Neuronal stem cell (in vitro differentiated cells): ENCODE measurements at regions not wholly inside any gene's neighbourhood (a gene's known extent, or its start where the extent isn't known, plus 50 kb on each side); places are given as distances from the start of the nearest gene placed in this dataset.
"Not testable (repeated sequence)": the region's sequence is repeated elsewhere in the genome, so short reads cannot be mapped to it uniquely, and the experiment has no call there.

Experiments used
- DNase-seq: peaks from one replicate; pipeline ENCODE4 v3.0.0-alpha.2; 2013; ENCODE audit warnings: low spot score
- H2AFZ ChIP-seq: one replicate; pipeline ENCODE4 v1.6.1; 2013; ENCODE audit warnings: mild to moderate bottlenecking, low read length, inconsistent platforms
- H2AK5ac ChIP-seq: 2 replicates; pipeline ENCODE4 v1.6.1; 2013; ENCODE audit warnings: low read depth, mild to moderate bottlenecking, inconsistent platforms, low read length, moderate library complexity, mixed read lengths
- H2BK120ac ChIP-seq: 2 replicates; pipeline ENCODE4 v1.6.1; 2013; ENCODE audit warnings: low read depth, mild to moderate bottlenecking, inconsistent platforms, low read length, moderate library complexity, mixed read lengths
- H2BK12ac ChIP-seq: one replicate; pipeline ENCODE4 v1.6.1; 2013; ENCODE audit warnings: low read length, inconsistent platforms
- H2BK15ac ChIP-seq: 2 replicates; pipeline ENCODE4 v1.6.1; 2013; ENCODE audit warnings: mild to moderate bottlenecking, low read length, inconsistent platforms, mixed read lengths
- H2BK5ac ChIP-seq: one replicate; pipeline ENCODE4 v1.6.1; 2013; ENCODE audit warnings: inconsistent platforms, mild to moderate bottlenecking, low read length, moderate library complexity
- H3K14ac ChIP-seq: one replicate; pipeline ENCODE4 v1.6.1; 2013; ENCODE audit warnings: low read length, inconsistent platforms
- H3K18ac ChIP-seq: 2 replicates; pipeline ENCODE4 v1.6.1; 2013; ENCODE audit warnings: low read length, inconsistent platforms
- H3K23ac ChIP-seq: 2 replicates; pipeline ENCODE4 v1.6.1; 2013; ENCODE audit warnings: low read depth, mild to moderate bottlenecking, mixed read lengths, low read length, inconsistent platforms; ENCODE audit not compliant: poor library complexity
- H3K27ac ChIP-seq: replicated peaks from 3 replicates; pipeline ENCODE4 v1.5.1; 2013; ENCODE audit warnings: low read length, inconsistent platforms
- H3K27me3 ChIP-seq, 3 experiments: 2 replicates each; pipeline ENCODE4 v1.6.1; 2013; ENCODE audit warnings: low read length in 3 of 3, mild to moderate bottlenecking in 2 of 3, inconsistent platforms in 1 of 3, low read depth in 1 of 3, mixed read lengths in 1 of 3, moderate library complexity in 1 of 3; ENCODE audit not compliant: control insufficient read depth in 3 of 3, insufficient read depth in 3 of 3
- H3K36me3 ChIP-seq, 2 donors: replicated peaks in 1 of 2; 2 replicates each; pipeline ENCODE4 v1.6.1; 2013; ENCODE audit warnings: low read length in 2 of 2; ENCODE audit not compliant: control insufficient read depth in 2 of 2, insufficient read depth in 2 of 2
- H3K4ac ChIP-seq: 2 replicates; pipeline ENCODE4 v1.6.1; 2013; ENCODE audit warnings: inconsistent platforms, mild to moderate bottlenecking, low read length, moderate library complexity
- H3K4me1 ChIP-seq, 2 donors: 1 replicate in 1 of 2; 2 replicates in 1 of 2; pipeline ENCODE4 v1.6.1; 2013; ENCODE audit warnings: low read length in 2 of 2, low read depth in 1 of 2; ENCODE audit not compliant: control insufficient read depth in 2 of 2, insufficient read depth in 1 of 2
- H3K4me2 ChIP-seq: one replicate; pipeline ENCODE4 v1.6.1; 2013; ENCODE audit warnings: mild to moderate bottlenecking, low read length, inconsistent platforms; ENCODE audit not compliant: insufficient read depth, poor library complexity, severe bottlenecking
- H3K4me3 ChIP-seq, 2 donors: 2 replicates each; pipeline ENCODE4 v1.5.1; 2013; ENCODE audit warnings: low read length in 2 of 2, mild to moderate bottlenecking in 2 of 2, inconsistent platforms in 1 of 2, moderate library complexity in 1 of 2
- H3K79me1 ChIP-seq: one replicate; pipeline ENCODE4 v1.6.1; 2013; ENCODE audit warnings: low read depth, mild to moderate bottlenecking, inconsistent platforms, low read length, moderate library complexity
- H3K9ac ChIP-seq: one replicate; pipeline ENCODE4 v1.6.1; 2013; ENCODE audit warnings: mild to moderate bottlenecking, low read depth, low read length, inconsistent platforms; ENCODE audit not compliant: poor library complexity
- H3K9me3 ChIP-seq, 2 donors: replicated peaks in 1 of 2; 2 replicates each; pipeline versions ENCODE3 to v1.6.1; 2013; ENCODE audit warnings: low read length in 2 of 2, mild to moderate bottlenecking in 2 of 2, inconsistent platforms in 1 of 2, low read depth in 1 of 2, mixed read lengths in 1 of 2, moderate library complexity in 1 of 2; ENCODE audit not compliant: control insufficient read depth in 2 of 2, insufficient read depth in 1 of 2
- H4K8ac ChIP-seq: one replicate; pipeline ENCODE4 v1.6.1; 2013; ENCODE audit warnings: low read depth, mild to moderate bottlenecking, inconsistent platforms, low read length, moderate library complexity
- H4K91ac ChIP-seq: one replicate; pipeline ENCODE4 v1.6.1; 2013; ENCODE audit warnings: low read length, low read depth, mild to moderate bottlenecking, inconsistent platforms; ENCODE audit not compliant: poor library complexity
- WGBS, 2 donors: extraction: QIAGEN DNeasy Blood & Tissue Kit; methylation state at CpG; one replicate each; pipeline ENCODE4 v1.1.7; 2013; ENCODE audit warnings: missing lambda C conversion rate in 2 of 2, mixed read lengths in 1 of 2; ENCODE audit not compliant: insufficient read length in 2 of 2, insufficient replicate concordance in 1 of 2; ENCODE audit errors: extremely low coverage in 2 of 2; 5-methylcytosine and 5-hydroxymethylcytosine counted together

DNA sequence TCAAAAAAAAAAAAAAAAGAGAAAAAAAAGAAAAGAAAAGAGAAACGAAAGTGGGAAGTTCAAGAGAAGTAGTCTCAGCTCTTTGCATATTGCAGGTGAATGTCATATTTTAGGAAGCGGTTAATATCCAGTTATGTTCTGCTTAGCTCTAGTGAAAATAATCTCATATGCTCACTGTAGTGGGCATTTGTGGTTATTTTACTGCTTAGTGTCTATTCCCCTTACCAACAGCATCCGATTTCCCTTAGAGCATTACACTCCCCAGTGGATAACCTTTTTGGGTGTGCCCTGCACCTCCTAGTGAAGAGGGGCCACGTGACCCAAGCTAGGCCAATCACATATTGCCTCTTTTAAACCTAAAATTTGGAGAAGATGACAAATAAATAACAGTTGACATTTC lies 111.2 kb upstream of the ZNF827 start:
- H2AK5ac ChIP-seq = no peak overlapping the region
- no peak overlapping the region for H2BK12ac ChIP-seq
- no peak overlapping the region for H2BK120ac ChIP-seq
- no peak overlapping the region for H3K9ac ChIP-seq
- no peak overlapping the region for H2AFZ ChIP-seq
- no peaks in the 10 kb centered on the region for H3K79me1 ChIP-seq
- no peaks in the 10 kb centered on the region for H3K4me1 ChIP-seq
- no peak overlapping the region for H2BK5ac ChIP-seq
- H3K36me3 ChIP-seq = no peaks in the 10 kb centered on the region
- H4K91ac ChIP-seq = no peak overlapping the region
- H2BK15ac ChIP-seq = no peak overlapping the region
- no peak overlapping the region for H3K4ac ChIP-seq
- no peak overlapping the region for H3K27ac ChIP-seq
- no peak overlapping the region for H3K18ac ChIP-seq
- peaks cover 0 to 8% of the 10 kb centered on the region in 2 donors for H3K9me3 ChIP-seq
- no peak overlapping the region for H4K8ac ChIP-seq
- no peak overlapping the region for H3K14ac ChIP-seq
- no peak overlapping the region for H3K4me3 ChIP-seq
- H3K4me2 ChIP-seq = no peak overlapping the region
- DNase-seq = no peak
- no peak overlapping the region for H3K23ac ChIP-seq
- H3K27me3 ChIP-seq = no peaks in the 10 kb centered on the region
- WGBS, 2 donors = no CpG with 5 or more reads among the region's 4 CpGs

DNA sequence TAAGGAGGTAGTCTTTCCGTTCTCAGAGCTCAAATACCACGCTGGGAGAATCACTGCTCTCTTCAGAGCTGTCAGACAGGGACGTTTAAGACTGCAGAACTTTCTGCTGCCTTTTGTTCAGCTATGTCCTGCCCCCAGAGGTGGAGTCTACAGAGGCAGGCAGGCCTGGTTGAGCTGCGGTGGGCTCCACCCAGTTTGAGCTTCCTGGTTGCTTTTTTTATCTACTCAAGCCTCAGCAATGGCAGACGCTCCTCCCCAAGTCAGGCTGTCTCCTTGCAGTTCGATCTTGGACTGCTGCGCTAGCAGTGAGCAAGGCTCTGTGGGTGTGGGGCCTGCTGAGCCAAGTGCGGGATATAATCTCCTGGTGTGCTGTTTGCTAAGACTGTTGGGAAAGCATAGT lies 109.1 kb upstream of the ZNF827 start:
- not testable (repeated sequence) for H2AFZ ChIP-seq, H3K27me3 ChIP-seq, H3K14ac ChIP-seq, H2BK12ac ChIP-seq, H3K4ac ChIP-seq, H3K9me3 ChIP-seq, H3K36me3 ChIP-seq, H2AK5ac ChIP-seq, H3K79me1 ChIP-seq, H3K4me3 ChIP-seq, H2BK5ac ChIP-seq, H3K23ac ChIP-seq, H3K9ac ChIP-seq, H4K91ac ChIP-seq, H2BK120ac ChIP-seq, H3K18ac ChIP-seq, H3K27ac ChIP-seq, DNase-seq, H2BK15ac ChIP-seq, H3K4me2 ChIP-seq, H3K4me1 ChIP-seq, H4K8ac ChIP-seq
- WGBS, 2 donors = no CpG with 5 or more reads among the region's 8 CpGs

DNA sequence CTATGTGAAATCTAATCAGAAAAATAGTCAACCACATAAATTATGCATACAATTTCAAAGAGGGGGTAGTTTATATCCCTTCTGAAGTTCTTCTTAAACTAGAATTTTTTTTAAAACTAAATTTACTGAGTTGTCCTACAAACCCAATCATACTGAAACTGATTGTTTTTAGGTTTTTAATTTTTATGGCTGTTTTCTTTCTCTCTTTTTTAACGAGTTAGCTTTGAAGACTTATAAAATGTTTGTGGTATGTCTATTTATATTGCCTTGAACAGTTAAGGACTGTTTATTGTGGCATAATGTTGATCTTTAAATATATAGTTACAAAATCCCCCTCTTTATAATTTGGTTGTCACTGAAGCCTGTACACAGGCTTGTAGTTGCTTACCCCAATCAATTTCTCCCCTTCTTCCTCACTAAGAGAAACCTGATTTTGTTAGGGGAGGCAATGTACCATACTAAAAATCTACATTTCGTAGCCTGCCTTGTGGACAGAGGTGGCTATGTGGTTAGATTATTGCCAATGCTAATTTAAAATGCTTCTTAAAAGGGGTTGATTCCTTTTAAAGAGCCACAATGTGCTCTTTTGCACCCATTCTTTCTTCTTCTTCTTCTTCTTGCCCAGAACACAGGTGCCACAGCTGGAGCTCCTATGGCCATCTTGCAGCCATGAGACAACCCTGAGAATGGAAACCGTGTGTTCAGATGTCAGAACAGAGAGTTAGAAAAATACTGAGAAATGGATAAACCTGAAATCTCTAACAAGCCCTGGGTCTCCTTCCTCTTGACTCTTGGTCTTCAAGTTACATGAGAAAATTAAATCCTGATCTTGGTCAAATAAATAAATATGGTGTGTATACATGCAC lies 102.7 kb upstream of the ZNF827 start:
- no peak overlapping the region for H4K8ac ChIP-seq
- no peaks in the 10 kb centered on the region for H3K36me3 ChIP-seq
- H3K27me3 ChIP-seq = no peaks in the 10 kb centered on the region
- H3K9me3 ChIP-seq = no peaks in the 10 kb centered on the region
- no peak overlapping the region for H3K14ac ChIP-seq
- no peak overlapping the region for H4K91ac ChIP-seq
- H2BK120ac ChIP-seq = no peak overlapping the region
- no peak overlapping the region for H2BK15ac ChIP-seq
- no peak overlapping the region for H3K18ac ChIP-seq
- H3K27ac ChIP-seq = no peak overlapping the region
- H2AFZ ChIP-seq = no peak overlapping the region
- no peaks in the 10 kb centered on the region for H3K4me1 ChIP-seq
- no peak overlapping the region for H3K4me2 ChIP-seq
- no peak overlapping the region for H3K4ac ChIP-seq
- DNase-seq = no peak
- H2AK5ac ChIP-seq = no peak overlapping the region
- no peak overlapping the region for H2BK5ac ChIP-seq
- H3K9ac ChIP-seq = no peak overlapping the region
- WGBS, 2 donors = no CpG with 5 or more reads among the region's 3 CpGs
- no peak overlapping the region for H3K4me3 ChIP-seq
- no peak overlapping the region for H3K23ac ChIP-seq
- no peaks in the 10 kb centered on the region for H3K79me1 ChIP-seq
- H2BK12ac ChIP-seq = no peak overlapping the region

DNA sequence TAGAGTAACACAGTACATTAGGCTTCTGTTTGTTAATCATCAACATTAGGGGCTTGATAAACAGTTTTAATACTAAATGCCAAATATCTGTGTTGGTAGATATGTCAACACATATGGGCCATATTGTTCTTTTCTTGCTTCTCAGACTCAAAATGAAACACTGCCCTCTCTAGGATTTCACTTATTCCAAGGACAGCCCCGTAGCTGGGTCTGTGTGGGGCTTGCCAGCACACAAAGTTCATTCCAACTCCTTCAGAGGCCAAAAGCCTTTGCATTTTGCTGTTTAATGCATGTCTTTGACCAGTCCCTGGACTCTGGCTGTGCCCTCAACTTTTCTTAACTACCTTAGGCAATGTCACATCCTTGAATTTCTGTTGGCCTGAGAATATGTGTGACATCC lies 102.0 kb upstream of the ZNF827 start:
- H2AK5ac ChIP-seq = no peak overlapping the region
- WGBS, 2 donors = no CpG with 5 or more reads among the region's 1 CpG
- H3K9me3 ChIP-seq = no peaks in the 10 kb centered on the region
- no peak overlapping the region for H2BK120ac ChIP-seq
- no peaks in the 10 kb centered on the region for H3K36me3 ChIP-seq
- no peaks in the 10 kb centered on the region for H3K79me1 ChIP-seq
- H3K4ac ChIP-seq = no peak overlapping the region
- no peak overlapping the region for H4K8ac ChIP-seq
- H3K27ac ChIP-seq = no peak overlapping the region
- no peak overlapping the region for H3K4me2 ChIP-seq
- H3K18ac ChIP-seq = no peak overlapping the region
- H2BK15ac ChIP-seq = no peak overlapping the region
- H2AFZ ChIP-seq = no peak overlapping the region
- H4K91ac ChIP-seq = no peak overlapping the region
- no peaks in the 10 kb centered on the region for H3K27me3 ChIP-seq
- no peak for DNase-seq
- no peak overlapping the region for H3K9ac ChIP-seq
- H3K14ac ChIP-seq = no peak overlapping the region
- no peak overlapping the region for H2BK12ac ChIP-seq
- H3K4me1 ChIP-seq = no peaks in the 10 kb centered on the region
- H3K4me3 ChIP-seq = no peak overlapping the region
- no peak overlapping the region for H2BK5ac ChIP-seq
- no peak overlapping the region for H3K23ac ChIP-seq
